ENCODE measurements at regions not wholly inside any gene's neighbourhood (a gene's known extent, or its start where the extent isn't known, plus 50 kb on each side); places are given as distances from the start of the nearest gene placed in this dataset.

DNA sequence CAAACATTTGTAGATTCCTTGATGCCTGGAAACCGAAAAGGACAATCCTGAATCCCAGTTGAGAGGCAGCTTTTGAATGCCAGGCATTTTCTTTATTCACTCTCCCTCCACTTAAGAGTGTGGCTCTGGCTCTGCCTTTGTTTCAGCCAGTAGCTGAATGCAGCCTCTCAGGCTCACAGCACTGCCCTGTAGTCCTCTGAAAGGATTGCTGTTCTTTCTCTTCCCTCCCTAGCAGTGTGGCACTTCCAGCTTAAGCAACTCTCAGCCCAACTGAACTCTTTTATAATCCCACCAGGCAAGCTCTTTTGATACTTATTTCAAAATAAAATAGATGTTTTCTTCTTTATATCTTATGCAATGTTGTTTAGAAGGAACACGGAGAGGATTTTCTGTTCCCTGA lies 415.6 kb downstream of the GJA1 start:
- no peak for TF ChIP-seq POLR2AphosphoS5 (IDR thresholded peaks at IDR 0.05; ENCODE audit: low read depth, low read length)
- TF ChIP-seq POLR2A (IDR thresholded peaks at IDR 0.05; ENCODE audit: low read depth, low read length): no peak
